Neuronal stem cell (in vitro differentiated cells): ENCODE measurements at regions not wholly inside any gene's neighbourhood (a gene's known extent, or its start where the extent isn't known, plus 50 kb on each side); places are given as distances from the start of the nearest gene placed in this dataset.
"Not testable (repeated sequence)": the region's sequence is repeated elsewhere in the genome, so short reads cannot be mapped to it uniquely, and the experiment has no call there.

Source experiments
- DNase-seq: peaks from one replicate; pipeline ENCODE4 v3.0.0-alpha.2; 2013; ENCODE audit warnings: low spot score
- H2AFZ ChIP-seq: one replicate; pipeline ENCODE4 v1.6.1; 2013; ENCODE audit warnings: mild to moderate bottlenecking, low read length, inconsistent platforms
- H2AK5ac ChIP-seq: 2 replicates; pipeline ENCODE4 v1.6.1; 2013; ENCODE audit warnings: low read depth, mild to moderate bottlenecking, inconsistent platforms, low read length, moderate library complexity, mixed read lengths
- H2BK120ac ChIP-seq: 2 replicates; pipeline ENCODE4 v1.6.1; 2013; ENCODE audit warnings: low read depth, mild to moderate bottlenecking, inconsistent platforms, low read length, moderate library complexity, mixed read lengths
- H2BK12ac ChIP-seq: one replicate; pipeline ENCODE4 v1.6.1; 2013; ENCODE audit warnings: low read length, inconsistent platforms
- H2BK15ac ChIP-seq: 2 replicates; pipeline ENCODE4 v1.6.1; 2013; ENCODE audit warnings: mild to moderate bottlenecking, low read length, inconsistent platforms, mixed read lengths
- H2BK5ac ChIP-seq: one replicate; pipeline ENCODE4 v1.6.1; 2013; ENCODE audit warnings: inconsistent platforms, mild to moderate bottlenecking, low read length, moderate library complexity
- H3K14ac ChIP-seq: one replicate; pipeline ENCODE4 v1.6.1; 2013; ENCODE audit warnings: low read length, inconsistent platforms
- H3K18ac ChIP-seq: 2 replicates; pipeline ENCODE4 v1.6.1; 2013; ENCODE audit warnings: low read length, inconsistent platforms
- H3K23ac ChIP-seq: 2 replicates; pipeline ENCODE4 v1.6.1; 2013; ENCODE audit warnings: low read depth, mild to moderate bottlenecking, mixed read lengths, low read length, inconsistent platforms; ENCODE audit not compliant: poor library complexity
- H3K27ac ChIP-seq: replicated peaks from 3 replicates; pipeline ENCODE4 v1.5.1; 2013; ENCODE audit warnings: low read length, inconsistent platforms
- H3K27me3 ChIP-seq, 3 experiments: 2 replicates each; pipeline ENCODE4 v1.6.1; 2013; ENCODE audit warnings: low read length in 3 of 3, mild to moderate bottlenecking in 2 of 3, inconsistent platforms in 1 of 3, low read depth in 1 of 3, mixed read lengths in 1 of 3, moderate library complexity in 1 of 3; ENCODE audit not compliant: control insufficient read depth in 3 of 3, insufficient read depth in 3 of 3
- H3K36me3 ChIP-seq, 2 donors: replicated peaks in 1 of 2; 2 replicates each; pipeline ENCODE4 v1.6.1; 2013; ENCODE audit warnings: low read length in 2 of 2; ENCODE audit not compliant: control insufficient read depth in 2 of 2, insufficient read depth in 2 of 2
- H3K4ac ChIP-seq: 2 replicates; pipeline ENCODE4 v1.6.1; 2013; ENCODE audit warnings: inconsistent platforms, mild to moderate bottlenecking, low read length, moderate library complexity
- H3K4me1 ChIP-seq, 2 donors: 1 replicate in 1 of 2; 2 replicates in 1 of 2; pipeline ENCODE4 v1.6.1; 2013; ENCODE audit warnings: low read length in 2 of 2, low read depth in 1 of 2; ENCODE audit not compliant: control insufficient read depth in 2 of 2, insufficient read depth in 1 of 2
- H3K4me2 ChIP-seq: one replicate; pipeline ENCODE4 v1.6.1; 2013; ENCODE audit warnings: mild to moderate bottlenecking, low read length, inconsistent platforms; ENCODE audit not compliant: insufficient read depth, poor library complexity, severe bottlenecking
- H3K4me3 ChIP-seq, 2 donors: 2 replicates each; pipeline ENCODE4 v1.5.1; 2013; ENCODE audit warnings: low read length in 2 of 2, mild to moderate bottlenecking in 2 of 2, inconsistent platforms in 1 of 2, moderate library complexity in 1 of 2
- H3K79me1 ChIP-seq: one replicate; pipeline ENCODE4 v1.6.1; 2013; ENCODE audit warnings: low read depth, mild to moderate bottlenecking, inconsistent platforms, low read length, moderate library complexity
- H3K9ac ChIP-seq: one replicate; pipeline ENCODE4 v1.6.1; 2013; ENCODE audit warnings: mild to moderate bottlenecking, low read depth, low read length, inconsistent platforms; ENCODE audit not compliant: poor library complexity
- H3K9me3 ChIP-seq, 2 donors: replicated peaks in 1 of 2; 2 replicates each; pipeline versions ENCODE3 to v1.6.1; 2013; ENCODE audit warnings: low read length in 2 of 2, mild to moderate bottlenecking in 2 of 2, inconsistent platforms in 1 of 2, low read depth in 1 of 2, mixed read lengths in 1 of 2, moderate library complexity in 1 of 2; ENCODE audit not compliant: control insufficient read depth in 2 of 2, insufficient read depth in 1 of 2
- H4K8ac ChIP-seq: one replicate; pipeline ENCODE4 v1.6.1; 2013; ENCODE audit warnings: low read depth, mild to moderate bottlenecking, inconsistent platforms, low read length, moderate library complexity
- H4K91ac ChIP-seq: one replicate; pipeline ENCODE4 v1.6.1; 2013; ENCODE audit warnings: low read length, low read depth, mild to moderate bottlenecking, inconsistent platforms; ENCODE audit not compliant: poor library complexity
- WGBS, 2 donors: extraction: QIAGEN DNeasy Blood & Tissue Kit; methylation state at CpG; one replicate each; pipeline ENCODE4 v1.1.7; 2013; ENCODE audit warnings: missing lambda C conversion rate in 2 of 2, mixed read lengths in 1 of 2; ENCODE audit not compliant: insufficient read length in 2 of 2, insufficient replicate concordance in 1 of 2; ENCODE audit errors: extremely low coverage in 2 of 2; 5-methylcytosine and 5-hydroxymethylcytosine counted together

DNA sequence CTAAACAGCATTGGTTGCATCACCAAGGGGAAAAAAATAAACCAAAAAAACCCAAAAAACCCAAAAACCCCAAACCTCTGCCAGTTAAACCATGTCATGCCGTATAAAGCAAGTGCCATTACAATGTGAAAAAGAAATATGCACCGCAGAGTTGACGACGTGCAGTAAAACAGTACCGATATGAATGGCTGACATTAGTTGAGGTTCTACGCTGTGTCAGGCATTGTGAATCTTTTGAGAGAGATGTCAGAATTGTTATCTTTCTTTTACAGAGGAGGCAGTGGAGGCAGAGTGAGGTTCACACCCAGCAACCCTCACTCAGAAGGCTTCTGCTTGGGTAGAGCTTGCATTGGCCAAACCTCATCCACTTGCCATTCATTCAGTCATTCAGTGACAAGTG lies 306.5 kb upstream of the PLGLB2 start:
- not testable (repeated sequence) for H4K91ac ChIP-seq, H2BK5ac ChIP-seq, H2BK12ac ChIP-seq, H3K4me2 ChIP-seq, H3K79me1 ChIP-seq, H2BK120ac ChIP-seq, H3K27me3 ChIP-seq, H3K27ac ChIP-seq, H3K4ac ChIP-seq, H2AK5ac ChIP-seq, H3K4me3 ChIP-seq, H2AFZ ChIP-seq, H3K9ac ChIP-seq, H3K9me3 ChIP-seq, H3K36me3 ChIP-seq, H4K8ac ChIP-seq, H3K18ac ChIP-seq, H3K4me1 ChIP-seq, DNase-seq, H3K23ac ChIP-seq, H3K14ac ChIP-seq, H2BK15ac ChIP-seq
- WGBS, 2 donors, result no CpG with 5 or more reads among the region's 6 CpGs

GRCh38 chr2:87442983-87443577 lies 304.8 kb upstream of the PLGLB2 start:
- not testable (repeated sequence) for H2AFZ ChIP-seq, H4K91ac ChIP-seq, H3K4me3 ChIP-seq, H3K9me3 ChIP-seq, H3K18ac ChIP-seq, H2AK5ac ChIP-seq, H2BK120ac ChIP-seq, H3K79me1 ChIP-seq, H3K4me2 ChIP-seq, H3K27ac ChIP-seq, H2BK5ac ChIP-seq, DNase-seq, H3K9ac ChIP-seq, H2BK12ac ChIP-seq, H3K23ac ChIP-seq, H4K8ac ChIP-seq, H2BK15ac ChIP-seq, H3K27me3 ChIP-seq, H3K4ac ChIP-seq, H3K4me1 ChIP-seq, H3K36me3 ChIP-seq, H3K14ac ChIP-seq
- WGBS, 2 donors, result no CpG with 5 or more reads among the region's 6 CpGs

DNA sequence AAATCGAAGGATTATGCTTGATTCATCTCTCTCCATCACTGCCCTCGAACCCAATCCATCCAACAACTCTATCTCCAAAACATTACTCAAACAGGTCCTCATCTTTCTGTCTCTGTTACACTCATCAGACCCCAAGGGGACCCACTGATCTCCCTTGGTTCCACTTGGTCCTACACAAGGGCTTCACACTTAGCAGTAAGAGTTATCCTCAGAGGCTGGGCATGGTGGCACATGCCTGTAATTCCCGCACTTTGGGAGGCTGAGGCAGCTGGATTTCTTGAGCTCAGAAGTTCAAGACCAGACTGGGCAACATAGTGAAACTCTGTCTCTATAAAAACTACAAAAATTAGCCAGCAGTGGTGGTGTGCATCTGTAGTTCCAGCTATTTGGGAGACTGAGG lies 302.9 kb upstream of the PLGLB2 start:
- H3K9me3 ChIP-seq, H3K27me3 ChIP-seq, H2BK15ac ChIP-seq, H3K79me1 ChIP-seq, H4K8ac ChIP-seq, H3K36me3 ChIP-seq, H3K23ac ChIP-seq, H3K4ac ChIP-seq, H3K9ac ChIP-seq, H3K27ac ChIP-seq, H3K4me2 ChIP-seq, H2AK5ac ChIP-seq, H3K18ac ChIP-seq, H3K14ac ChIP-seq, H2BK120ac ChIP-seq, H3K4me1 ChIP-seq, H4K91ac ChIP-seq, H2BK5ac ChIP-seq, DNase-seq, H2BK12ac ChIP-seq, H3K4me3 ChIP-seq, H2AFZ ChIP-seq: not testable (repeated sequence)
- WGBS, 2 donors, result no CpG with 5 or more reads among the region's 3 CpGs

- not testable (repeated sequence) for H3K9me3 ChIP-seq, DNase-seq, H2BK5ac ChIP-seq, H4K91ac ChIP-seq, H3K4me2 ChIP-seq, H3K79me1 ChIP-seq, H2BK12ac ChIP-seq, H3K23ac ChIP-seq, H4K8ac ChIP-seq, H3K27ac ChIP-seq, H2AFZ ChIP-seq, H3K14ac ChIP-seq, H3K9ac ChIP-seq, H2BK120ac ChIP-seq, H3K27me3 ChIP-seq, H3K4me3 ChIP-seq, H2BK15ac ChIP-seq, H3K18ac ChIP-seq, H3K4me1 ChIP-seq, H2AK5ac ChIP-seq, H3K4ac ChIP-seq, H3K36me3 ChIP-seq
- no CpG with 5 or more reads among the region's 5 CpGs for WGBS, 2 donors
Observed at GRCh38 chr2:87445613-87446312, 302.1 kb upstream of the PLGLB2 start.
